Erythroblast (primary cell): ENCODE measurements at regions not wholly inside any gene's neighbourhood (a gene's known extent, or its start where the extent isn't known, plus 50 kb on each side); places are given as distances from the start of the nearest gene placed in this dataset.

Experiments
- GATA1 ChIP-seq: IDR thresholded peaks from 2 replicates; pipeline ENCODE4 v1.6.1; 2011; ENCODE audit warnings: low read depth, mild to moderate bottlenecking, control low read depth, low read length, moderate library complexity
- POLR2A ChIP-seq: IDR thresholded peaks from 2 replicates; pipeline ENCODE4 v1.6.1; 2011; ENCODE audit warnings: mild to moderate bottlenecking, low read length

- TF ChIP-seq POLR2A = no peak
- TF ChIP-seq GATA1 = no peak
Measured at GRCh38 chr7:80563561-80564327, 51.9 kb upstream of the GNAT3 start.
